NCI-H524 (cell line): ENCODE measurements at regions not wholly inside any gene's neighbourhood (a gene's known extent, or its start where the extent isn't known, plus 50 kb on each side); places are given as distances from the start of the nearest gene placed in this dataset.
A peak's percentile ranks its signal among the peaks of the same experiment; 100 is the strongest.

Experiments
- DNase-seq, 2 experiments: peaks; one replicate each; lab custom pipeline; 2025; lab: John Stamatoyannopoulos, UW

- no peak for DNase-seq
These were observed 1013.9 kb downstream of the TBC1D22A start for GRCh38 chr22:47776329-47776728.

GRCh38 chr22:47775686-47776085 is 1013.2 kb downstream of the TBC1D22A start:
- no peak for DNase-seq

- DNase-seq, result no peak
These were observed 1012.7 kb downstream of the TBC1D22A start for GRCh38 chr22:47775191-47775590.

GRCh38 chr22:47773635-47774034 is 1011.2 kb downstream of the TBC1D22A start:
- no peak for DNase-seq

- no peak for DNase-seq
These were observed 1010.4 kb downstream of the TBC1D22A start for GRCh38 chr22:47772864-47773263.

GRCh38 chr22:47769652-47770051 is 1007.2 kb downstream of the TBC1D22A start:
- no peak for DNase-seq

- no peak for DNase-seq
These were observed 1005.6 kb downstream of the TBC1D22A start for GRCh38 chr22:47768027-47768426.

GRCh38 chr22:47767403-47767802 is 1005.0 kb downstream of the TBC1D22A start:
- DNase-seq, result no peak

GRCh38 chr22:47765757-47766156 is 1003.3 kb downstream of the TBC1D22A start:
- DNase-seq, result no peak

GRCh38 chr22:47762141-47762540 is 999.7 kb downstream of the TBC1D22A start:
- no peak for DNase-seq

- no peak for DNase-seq
These were observed 997.5 kb downstream of the TBC1D22A start for GRCh38 chr22:47759909-47760308.

- no peak for DNase-seq
These were observed 995.3 kb downstream of the TBC1D22A start for GRCh38 chr22:47757741-47758140.

GRCh38 chr22:47750086-47750485 is 987.6 kb downstream of the TBC1D22A start:
- no peak for DNase-seq

GRCh38 chr22:47748957-47749356 is 986.5 kb downstream of the TBC1D22A start:
- DNase-seq, result peak in 1 of 2 experiments; percentile 25

GRCh38 chr22:47748271-47748670 is 985.8 kb downstream of the TBC1D22A start:
- DNase-seq, result peak; percentile 78 to 92

GRCh38 chr22:47740109-47740805 is 977.8 kb downstream of the TBC1D22A start:
- no peak for DNase-seq

- DNase-seq, result no peak
These were observed 977.0 kb downstream of the TBC1D22A start for GRCh38 chr22:47739291-47740015.

GRCh38 chr22:47738472-47739013 is 976.1 kb downstream of the TBC1D22A start:
- DNase-seq, result no peak

GRCh38 chr22:47736186-47737034 is 974.0 kb downstream of the TBC1D22A start:
- no peak for DNase-seq

GRCh38 chr22:47734511-47734910 is 972.1 kb downstream of the TBC1D22A start:
- no peak for DNase-seq

GRCh38 chr22:47727641-47728040 is 965.2 kb downstream of the TBC1D22A start:
- DNase-seq, result no peak

- DNase-seq, result no peak
These were observed 962.3 kb downstream of the TBC1D22A start for GRCh38 chr22:47724751-47725150.
